Liver (tissue), 7 donors: ENCODE measurements at regions not wholly inside any gene's neighbourhood (a gene's known extent, or its start where the extent isn't known, plus 50 kb on each side); places are given as distances from the start of the nearest gene placed in this dataset.
A peak's percentile ranks its signal among the peaks of the same experiment; 100 is the strongest.

ENCODE experiments used
- DNase-seq: peaks from one replicate; pipeline ENCODE4 v3.0.0-alpha.2; 2017; ENCODE audit warnings: low spot score
- H3K27ac ChIP-seq, 2 donors: one replicate each; pipeline ENCODE4 v1.7.0; 2013; ENCODE audit warnings: inconsistent platforms in 2 of 2, low read length in 2 of 2, control low read depth in 1 of 2, low read depth in 1 of 2, mild to moderate bottlenecking in 1 of 2
- H3K27me3 ChIP-seq, 4 donors: one replicate each; pipeline versions ENCODE4 v1.6.1 to v1.7.0; 2013; ENCODE audit warnings: low read length in 3 of 4, inconsistent platforms in 1 of 4, mild to moderate bottlenecking in 1 of 4, moderate library complexity in 1 of 4; ENCODE audit not compliant: control insufficient read depth in 4 of 4, insufficient read depth in 4 of 4
- H3K36me3 ChIP-seq, 4 donors: one replicate each; pipeline versions ENCODE4 v1.6.1 to v1.7.0; 2013; ENCODE audit warnings: low read length in 3 of 4, mild to moderate bottlenecking in 3 of 4, low read depth in 1 of 4, moderate library complexity in 1 of 4; ENCODE audit not compliant: control insufficient read depth in 4 of 4, insufficient read depth in 3 of 4
- H3K4me1 ChIP-seq, 4 donors: one replicate each; pipeline versions ENCODE4 v1.6.1 to v1.7.0; 2013; ENCODE audit warnings: low read length in 3 of 4, mild to moderate bottlenecking in 3 of 4, moderate library complexity in 1 of 4; ENCODE audit not compliant: control insufficient read depth in 4 of 4, insufficient read depth in 4 of 4
- H3K4me3 ChIP-seq, 3 donors: one replicate each; pipeline versions ENCODE4 v1.6.1 to v1.7.0; 2013; ENCODE audit warnings: low read length in 3 of 3, control low read depth in 1 of 3, low read depth in 1 of 3, mild to moderate bottlenecking in 1 of 3
- H3K9ac ChIP-seq, 2 donors: one replicate each; pipeline ENCODE4 v1.7.0; 2013; ENCODE audit warnings: low read length in 2 of 2, mild to moderate bottlenecking in 2 of 2, moderate library complexity in 2 of 2, control low read depth in 1 of 2, low read depth in 1 of 2
- H3K9me3 ChIP-seq, 4 donors: one replicate each; pipeline versions ENCODE4 v1.6.1 to v1.7.0; 2013; ENCODE audit warnings: low read length in 3 of 4; ENCODE audit not compliant: control insufficient read depth in 4 of 4
- EGR1 ChIP-seq, 2 donors: IDR thresholded peaks; 2 replicates each; pipeline ENCODE4 v1.6.1; 2016 to 2018; ENCODE audit warnings: antibody characterized with exemption in 2 of 2, low read depth in 2 of 2
- FOXA1 ChIP-seq: IDR thresholded peaks from 2 replicates; pipeline ENCODE4 v1.6.1; 2016; ENCODE audit warnings: antibody characterized with exemption
- FOXA2 ChIP-seq: IDR thresholded peaks from 2 replicates; pipeline ENCODE4 v1.6.1; 2016; ENCODE audit warnings: antibody characterized with exemption
- HNF4A ChIP-seq, 2 donors: conservative IDR thresholded peaks; 2 replicates each; pipeline ENCODE4 v1.6.1; 2016; ENCODE audit warnings: antibody characterized with exemption in 2 of 2, mild to moderate bottlenecking in 2 of 2
- HNF4G ChIP-seq: IDR thresholded peaks from 2 replicates; pipeline ENCODE4 v1.6.1; 2016; ENCODE audit warnings: antibody characterized with exemption
- JUND ChIP-seq, 2 donors: IDR thresholded peaks; 2 replicates each; pipeline ENCODE4 v1.6.1; 2016; ENCODE audit warnings: antibody characterized with exemption in 2 of 2
- RAD21 ChIP-seq, 2 donors: IDR thresholded peaks; 2 replicates each; pipeline ENCODE4 v1.6.1; 2016; ENCODE audit warnings: antibody characterized with exemption in 2 of 2, mild to moderate bottlenecking in 2 of 2
- RXRA ChIP-seq, 2 donors: IDR thresholded peaks; 2 replicates each; pipeline ENCODE4 v1.6.1; 2017 to 2018; ENCODE audit warnings: antibody characterized with exemption in 2 of 2, mild to moderate bottlenecking in 1 of 2
- TAF1 ChIP-seq: conservative IDR thresholded peaks from 2 replicates; pipeline ENCODE4 v1.6.1; 2016; ENCODE audit warnings: antibody characterized with exemption, mild to moderate bottlenecking
- WGBS: extraction: QIAGEN DNeasy Blood & Tissue Kit; methylation state at CpG from one replicate; pipeline ENCODE4 v1.1.7; 2013; 5-methylcytosine and 5-hydroxymethylcytosine counted together
- TF ChIP-seq, protein P1 (sequence below): IDR thresholded peaks from 2 replicates; pipeline ENCODE4 v1.6.1; 2016; ENCODE audit warnings: antibody characterized with exemption
- TF ChIP-seq, protein P2 (sequence below): IDR thresholded peaks from 2 replicates; pipeline ENCODE4 v1.6.1; 2016; ENCODE audit warnings: antibody characterized with exemption
- TF ChIP-seq, protein P3 (sequence below): IDR thresholded peaks from 2 replicates; pipeline ENCODE4 v1.6.1; 2016; ENCODE audit warnings: antibody characterized with exemption, mild to moderate bottlenecking
- donor health status: healthy.
- donor health status: healthy.
- donor health status: healthy.
- donor health status: healthy.

DNA sequence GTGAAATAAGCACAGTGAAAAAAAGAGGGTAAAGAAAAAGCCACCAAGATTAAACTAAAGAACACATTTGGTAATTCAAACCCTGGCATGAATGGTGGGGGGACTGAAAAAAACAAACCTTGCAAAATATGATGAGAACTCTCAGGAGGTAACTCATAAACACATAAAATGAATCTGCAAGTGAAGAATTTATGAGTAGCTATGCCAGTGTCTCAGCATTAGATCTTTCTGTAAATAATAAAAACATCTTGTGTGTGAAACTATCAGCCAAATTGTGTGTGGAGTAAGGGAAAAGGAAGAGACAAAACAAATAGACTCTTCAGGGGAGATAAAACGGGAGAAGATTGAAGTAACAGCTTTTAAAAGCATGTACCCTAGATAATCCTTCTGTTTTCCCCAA is 129.6 kb upstream of the SPEF2 start:
- 51% methylated on average over 1 of the region's 1 CpG for WGBS
- H3K9me3 ChIP-seq, result no peaks in the 10 kb centered on the region
- DNase-seq, result no peak
- peaks cover 7 to 25% (median 20%) of the 10 kb centered on the region in 4 donors for H3K4me1 ChIP-seq
- H3K9ac ChIP-seq, result no peak overlapping the region
- H3K4me3 ChIP-seq, result no peak overlapping the region
- no peaks in the 10 kb centered on the region for H3K27me3 ChIP-seq
- H3K36me3 ChIP-seq, result no peaks in the 10 kb centered on the region
- TF ChIP-seq RXRA (IDR thresholded peaks at IDR 0.05), result no peak
- TF ChIP-seq, protein P1, sequence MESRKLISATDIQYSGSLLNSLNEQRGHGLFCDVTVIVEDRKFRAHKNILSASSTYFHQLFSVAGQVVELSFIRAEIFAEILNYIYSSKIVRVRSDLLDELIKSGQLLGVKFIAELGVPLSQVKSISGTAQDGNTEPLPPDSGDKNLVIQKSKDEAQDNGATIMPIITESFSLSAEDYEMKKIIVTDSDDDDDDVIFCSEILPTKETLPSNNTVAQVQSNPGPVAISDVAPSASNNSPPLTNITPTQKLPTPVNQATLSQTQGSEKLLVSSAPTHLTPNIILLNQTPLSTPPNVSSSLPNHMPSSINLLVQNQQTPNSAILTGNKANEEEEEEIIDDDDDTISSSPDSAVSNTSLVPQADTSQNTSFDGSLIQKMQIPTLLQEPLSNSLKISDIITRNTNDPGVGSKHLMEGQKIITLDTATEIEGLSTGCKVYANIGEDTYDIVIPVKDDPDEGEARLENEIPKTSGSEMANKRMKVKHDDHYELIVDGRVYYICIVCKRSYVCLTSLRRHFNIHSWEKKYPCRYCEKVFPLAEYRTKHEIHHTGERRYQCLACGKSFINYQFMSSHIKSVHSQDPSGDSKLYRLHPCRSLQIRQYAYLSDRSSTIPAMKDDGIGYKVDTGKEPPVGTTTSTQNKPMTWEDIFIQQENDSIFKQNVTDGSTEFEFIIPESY, result no peak
- TF ChIP-seq, protein P2, sequence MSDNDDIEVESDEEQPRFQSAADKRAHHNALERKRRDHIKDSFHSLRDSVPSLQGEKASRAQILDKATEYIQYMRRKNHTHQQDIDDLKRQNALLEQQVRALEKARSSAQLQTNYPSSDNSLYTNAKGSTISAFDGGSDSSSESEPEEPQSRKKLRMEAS, result no peak
- no peak for TF ChIP-seq RAD21 (IDR thresholded peaks at IDR 0.05)
- no peak for TF ChIP-seq FOXA2
- H3K27ac ChIP-seq, result no peak overlapping the region

DNA sequence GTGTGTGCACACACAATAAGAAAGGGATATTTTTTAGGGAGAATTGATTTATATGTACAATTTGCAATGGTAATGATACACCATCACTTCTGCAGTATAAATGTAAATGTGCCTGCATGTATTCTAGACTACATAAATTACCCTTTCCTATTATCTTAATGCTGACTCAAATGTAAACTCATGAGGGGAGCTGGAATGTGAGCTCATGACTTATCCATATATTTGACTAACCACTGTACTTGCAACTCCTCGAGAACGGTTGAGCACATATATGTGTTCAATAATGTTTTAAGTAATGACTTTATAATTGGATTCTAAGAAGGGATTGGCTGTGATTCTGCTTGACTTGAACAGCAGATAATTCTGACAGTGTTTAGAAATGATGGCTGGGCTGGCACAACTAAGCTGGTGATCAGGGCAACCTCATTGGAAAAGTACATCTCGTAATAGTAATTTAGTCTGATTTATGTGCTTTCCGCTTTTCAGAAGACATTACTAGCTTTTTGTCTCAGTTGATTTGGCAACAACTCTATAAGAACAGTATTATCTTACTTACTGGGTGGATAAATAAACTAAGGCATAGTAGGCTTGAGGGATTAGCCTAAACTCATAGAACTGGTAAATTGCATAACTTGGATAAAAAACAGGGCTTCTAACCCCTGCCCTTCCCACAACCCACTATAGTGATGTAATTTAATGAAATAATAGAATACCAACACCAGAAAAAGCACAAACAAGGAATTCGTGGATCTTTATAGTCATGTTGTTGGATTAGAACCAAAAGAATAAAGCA is 130.2 kb upstream of the SPEF2 start:
- no peak for DNase-seq
- Histone ChIP-seq H3K9ac (no peak overlapping the region), H3K27me3 (no peaks in the 10 kb centered on the region), H3K4me1 (peaks cover 7 to 29% (median 25%) of the 10 kb centered on the region in 4 donors), H3K36me3 (no peaks in the 10 kb centered on the region), H3K4me3 (no peak overlapping the region), H3K27ac (no peak overlapping the region), H3K9me3 (no peaks in the 10 kb centered on the region)
- TF ChIP-seq EGR1 (IDR thresholded peaks at IDR 0.05; ENCODE audit: low read depth in 2 of 2), result no peak
- TF ChIP-seq FOXA1, result no peak
- TF ChIP-seq HNF4G, result no peak
- TF ChIP-seq TAF1, result no peak
- TF ChIP-seq, protein P3, sequence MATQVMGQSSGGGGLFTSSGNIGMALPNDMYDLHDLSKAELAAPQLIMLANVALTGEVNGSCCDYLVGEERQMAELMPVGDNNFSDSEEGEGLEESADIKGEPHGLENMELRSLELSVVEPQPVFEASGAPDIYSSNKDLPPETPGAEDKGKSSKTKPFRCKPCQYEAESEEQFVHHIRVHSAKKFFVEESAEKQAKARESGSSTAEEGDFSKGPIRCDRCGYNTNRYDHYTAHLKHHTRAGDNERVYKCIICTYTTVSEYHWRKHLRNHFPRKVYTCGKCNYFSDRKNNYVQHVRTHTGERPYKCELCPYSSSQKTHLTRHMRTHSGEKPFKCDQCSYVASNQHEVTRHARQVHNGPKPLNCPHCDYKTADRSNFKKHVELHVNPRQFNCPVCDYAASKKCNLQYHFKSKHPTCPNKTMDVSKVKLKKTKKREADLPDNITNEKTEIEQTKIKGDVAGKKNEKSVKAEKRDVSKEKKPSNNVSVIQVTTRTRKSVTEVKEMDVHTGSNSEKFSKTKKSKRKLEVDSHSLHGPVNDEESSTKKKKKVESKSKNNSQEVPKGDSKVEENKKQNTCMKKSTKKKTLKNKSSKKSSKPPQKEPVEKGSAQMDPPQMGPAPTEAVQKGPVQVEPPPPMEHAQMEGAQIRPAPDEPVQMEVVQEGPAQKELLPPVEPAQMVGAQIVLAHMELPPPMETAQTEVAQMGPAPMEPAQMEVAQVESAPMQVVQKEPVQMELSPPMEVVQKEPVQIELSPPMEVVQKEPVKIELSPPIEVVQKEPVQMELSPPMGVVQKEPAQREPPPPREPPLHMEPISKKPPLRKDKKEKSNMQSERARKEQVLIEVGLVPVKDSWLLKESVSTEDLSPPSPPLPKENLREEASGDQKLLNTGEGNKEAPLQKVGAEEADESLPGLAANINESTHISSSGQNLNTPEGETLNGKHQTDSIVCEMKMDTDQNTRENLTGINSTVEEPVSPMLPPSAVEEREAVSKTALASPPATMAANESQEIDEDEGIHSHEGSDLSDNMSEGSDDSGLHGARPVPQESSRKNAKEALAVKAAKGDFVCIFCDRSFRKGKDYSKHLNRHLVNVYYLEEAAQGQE, result no peak
- TF ChIP-seq, protein P2, result no peak
- 82% methylated on average over 5 of the region's 5 CpGs for WGBS

DNA sequence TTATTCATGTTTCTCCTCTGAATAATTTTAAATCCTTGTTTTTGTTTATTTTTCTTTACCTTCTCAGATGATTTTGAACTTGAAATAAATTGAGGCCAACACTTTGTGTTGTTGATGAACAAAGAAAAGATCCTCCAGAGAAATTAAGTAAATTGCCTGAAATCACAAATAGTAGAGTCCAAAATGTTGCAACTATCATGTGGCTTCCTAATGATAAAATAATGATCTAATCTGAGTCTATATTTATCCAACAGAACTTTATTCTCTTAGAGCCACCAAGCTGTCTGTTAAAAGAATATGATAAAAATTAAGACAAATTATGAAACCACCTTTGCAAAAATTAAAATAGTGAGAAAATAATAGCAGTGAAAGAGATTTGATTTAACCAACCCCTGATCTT is 132.2 kb upstream of the SPEF2 start:
- TF ChIP-seq TAF1 (no peak), FOXA1 (no peak), RAD21 (IDR thresholded peaks at IDR 0.05) (peak in 1 of 2 donors; percentile 28), FOXA2 (peak; percentile 34), JUND (IDR thresholded peaks at IDR 0.05) (peak in 1 of 2 donors; percentile 56), HNF4A (conservative IDR thresholded peaks at IDR 0.05) (peak; percentile 37 to 71), HNF4G (no peak)
- peak overlapping the region; percentile 1 to 11 for H3K27ac ChIP-seq

More for the DNA sequence above, 132.2 kb upstream of the SPEF2 start:
- Histone ChIP-seq H3K4me1 (peaks cover 7 to 31% (median 26%) of the 10 kb centered on the region in 4 donors), H3K36me3 (no peaks in the 10 kb centered on the region), H3K4me3 (no peak overlapping the region), H3K27me3 (no peaks in the 10 kb centered on the region), H3K9ac (no peak overlapping the region), H3K9me3 (no peaks in the 10 kb centered on the region)
- DNase-seq, result no peak
